ENCODE measurements at regions not wholly inside any gene's neighbourhood (a gene's known extent, or its start where the extent isn't known, plus 50 kb on each side); places are given as distances from the start of the nearest gene placed in this dataset.

GRCh38 chr5:67283275-67283987, 86.8 kb upstream of the CD180 start:
- no peak for TF ChIP-seq POLR2AphosphoS5 (IDR thresholded peaks at IDR 0.05)
- TF ChIP-seq EP300 (IDR thresholded peaks at IDR 0.05): no peak
- no peak for TF ChIP-seq POLR2A (IDR thresholded peaks at IDR 0.05)
- TF ChIP-seq CTCF (IDR thresholded peaks at IDR 0.05): no peak

Data from stomach (tissue), 4 donors.